GM19351 (cell line): ENCODE measurements at regions not wholly inside any gene's neighbourhood (a gene's known extent, or its start where the extent isn't known, plus 50 kb on each side); places are given as distances from the start of the nearest gene placed in this dataset.

Experiments
- ATAC-seq: cut with Tn5 transposase; IDR thresholded peaks from one replicate; pipeline ENCODE4 v1.9.1; 2021; ENCODE audit warnings: mild to moderate bottlenecking, moderate library complexity; ENCODE audit not compliant: unreplicated experiment

- ATAC-seq: no peak
These were observed 317.3 kb downstream of the FOXL1 start for GRCh38 chr16:86895606-86896005.

GRCh38 chr16:86896976-86897375 is 318.6 kb downstream of the FOXL1 start:
- no peak for ATAC-seq

GRCh38 chr16:86897486-86897885 is 319.1 kb downstream of the FOXL1 start:
- no peak for ATAC-seq

GRCh38 chr16:86898386-86898785 is 320.0 kb downstream of the FOXL1 start:
- no peak for ATAC-seq

GRCh38 chr16:86899151-86899550 is 320.8 kb downstream of the FOXL1 start:
- no peak for ATAC-seq

GRCh38 chr16:86899757-86900156 is 321.4 kb downstream of the FOXL1 start:
- ATAC-seq: no peak

- no peak for ATAC-seq
These were observed 323.1 kb downstream of the FOXL1 start for GRCh38 chr16:86901483-86901882.

- no peak for ATAC-seq
These were observed 324.3 kb downstream of the FOXL1 start for GRCh38 chr16:86902656-86903001.

GRCh38 chr16:86903068-86903467 is 324.7 kb downstream of the FOXL1 start:
- ATAC-seq: no peak

- ATAC-seq: no peak
These were observed 327.0 kb downstream of the FOXL1 start for GRCh38 chr16:86905302-86905701.

GRCh38 chr16:86906623-86907022 is 328.3 kb downstream of the FOXL1 start:
- ATAC-seq: no peak

GRCh38 chr16:86909359-86910160 is 331.2 kb downstream of the FOXL1 start:
- no peak for ATAC-seq

GRCh38 chr16:86910161-86910769 is 331.9 kb downstream of the FOXL1 start:
- ATAC-seq: no peak

- ATAC-seq: no peak
These were observed 333.1 kb downstream of the FOXL1 start for GRCh38 chr16:86911437-86911958.

GRCh38 chr16:86913886-86914285 is 335.5 kb downstream of the FOXL1 start:
- ATAC-seq: no peak

- no peak for ATAC-seq
These were observed 336.7 kb downstream of the FOXL1 start for GRCh38 chr16:86914876-86915717.

GRCh38 chr16:86917471-86918365 is 339.4 kb downstream of the FOXL1 start:
- ATAC-seq: no peak

GRCh38 chr16:86918637-86919036 is 340.3 kb downstream of the FOXL1 start:
- no peak for ATAC-seq

GRCh38 chr16:86919078-86919477 is 340.7 kb downstream of the FOXL1 start:
- no peak for ATAC-seq

- ATAC-seq: no peak
These were observed 341.4 kb downstream of the FOXL1 start for GRCh38 chr16:86919578-86920305.
